Midbrain (tissue), 1 donor: ENCODE measurements at regions not wholly inside any gene's neighbourhood (a gene's known extent, or its start where the extent isn't known, plus 50 kb on each side); places are given as distances from the start of the nearest gene placed in this dataset.
"Not testable (repeated sequence)": the region's sequence is repeated elsewhere in the genome, so short reads cannot be mapped to it uniquely, and the experiment has no call there.

ENCODE experiments used
- DNase-seq: peaks from one replicate; lab custom pipeline; 2025; lab: John Stamatoyannopoulos, UW

DNA sequence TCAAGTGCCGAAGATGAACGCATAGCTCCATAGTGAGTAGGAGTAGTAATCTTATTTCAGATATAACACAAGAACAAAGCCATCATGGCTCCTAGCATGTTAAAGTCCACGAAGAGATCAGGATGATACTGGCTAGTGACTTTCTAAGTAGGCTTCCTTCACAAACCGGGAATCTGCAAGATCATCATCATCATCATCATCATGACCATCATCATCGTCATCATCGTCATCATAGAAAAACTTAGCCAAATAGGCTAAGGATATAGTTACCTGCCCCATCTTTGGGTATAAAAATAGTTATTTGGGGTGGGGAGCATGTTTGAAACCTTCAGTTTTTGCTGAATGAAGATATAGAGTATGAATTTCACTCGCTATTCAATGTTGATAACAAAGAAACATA is 57.9 kb downstream of the PYDC2 start:
- no peak for DNase-seq

DNA sequence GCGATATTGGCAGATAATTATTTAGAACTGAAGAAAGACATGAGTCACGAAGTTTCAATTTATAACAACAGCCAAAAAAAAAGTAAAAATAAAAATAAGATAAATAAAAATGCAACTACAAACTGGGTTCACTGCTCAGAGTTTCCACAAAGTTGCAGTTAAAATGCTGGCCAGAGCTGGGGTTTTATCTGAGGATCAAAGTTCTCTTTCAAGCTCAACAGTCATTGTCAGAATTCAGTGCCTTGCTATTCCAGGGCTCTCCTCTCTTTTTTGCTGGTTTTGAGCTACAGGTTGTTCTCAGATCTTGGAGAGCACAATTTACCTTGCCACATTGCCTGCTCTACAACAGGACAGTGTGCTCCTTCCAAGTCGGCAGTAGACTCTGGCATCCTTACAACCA is 60.1 kb downstream of the PYDC2 start:
- no peak for DNase-seq

DNA sequence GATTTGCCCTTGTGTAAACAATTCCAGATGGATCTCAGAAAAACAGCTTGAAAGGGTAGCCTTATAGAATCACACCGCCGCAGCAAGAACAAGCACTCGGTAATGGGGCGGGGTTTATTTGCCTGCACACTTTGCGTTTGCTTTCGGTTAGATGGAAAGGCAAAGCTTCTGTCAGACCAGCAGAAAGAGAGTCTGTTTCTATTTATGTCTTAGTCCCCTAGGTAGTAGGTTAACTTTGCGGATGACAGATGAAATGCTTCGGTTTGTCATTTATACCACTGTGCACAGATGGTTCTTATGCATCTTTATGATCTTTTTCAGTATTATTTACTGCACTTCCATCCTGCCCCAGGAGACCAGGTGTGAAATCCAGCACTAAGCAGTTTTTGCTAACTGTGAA is 62.2 kb downstream of the PYDC2 start:
- no peak for DNase-seq

DNA sequence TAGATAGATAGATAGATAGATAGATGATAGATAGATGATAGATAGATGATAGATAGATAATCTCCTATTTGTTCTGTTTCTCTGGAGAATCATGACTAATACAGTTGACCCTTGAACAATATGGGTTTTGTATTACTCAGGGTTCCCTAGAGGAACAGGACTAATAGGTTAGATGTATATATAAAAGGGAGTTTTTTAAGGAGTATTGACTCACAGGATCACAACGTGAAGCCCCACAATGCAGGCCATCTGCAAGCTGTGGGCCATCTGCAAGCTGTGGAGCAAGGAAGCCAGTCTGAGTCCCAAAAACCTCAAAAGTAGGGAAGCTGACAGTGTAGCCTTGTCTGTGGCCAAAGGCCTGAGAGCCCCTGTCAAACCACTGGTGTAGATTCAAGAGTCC is 67.6 kb downstream of the PYDC2 start:
- no peak for DNase-seq

DNA sequence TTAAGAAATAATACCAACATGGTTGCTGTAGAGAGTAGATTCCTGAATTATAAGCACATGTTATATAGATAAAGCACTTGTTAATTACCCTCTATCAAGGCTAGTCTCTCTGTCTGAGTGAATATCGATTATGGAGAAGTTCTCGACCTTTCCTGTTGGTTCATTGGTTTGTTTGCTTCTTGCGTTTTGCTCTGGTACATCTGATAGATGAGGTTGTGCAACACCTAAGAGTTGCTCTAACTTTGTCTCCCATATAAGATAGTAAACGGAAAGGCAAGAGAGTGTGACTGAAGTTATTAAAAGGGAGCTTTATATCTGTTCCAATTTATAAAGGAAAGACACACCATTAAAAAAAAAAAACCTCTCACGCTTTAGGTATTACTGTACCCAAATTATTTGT is 69.0 kb downstream of the PYDC2 start:
- DNase-seq, result no peak

DNA sequence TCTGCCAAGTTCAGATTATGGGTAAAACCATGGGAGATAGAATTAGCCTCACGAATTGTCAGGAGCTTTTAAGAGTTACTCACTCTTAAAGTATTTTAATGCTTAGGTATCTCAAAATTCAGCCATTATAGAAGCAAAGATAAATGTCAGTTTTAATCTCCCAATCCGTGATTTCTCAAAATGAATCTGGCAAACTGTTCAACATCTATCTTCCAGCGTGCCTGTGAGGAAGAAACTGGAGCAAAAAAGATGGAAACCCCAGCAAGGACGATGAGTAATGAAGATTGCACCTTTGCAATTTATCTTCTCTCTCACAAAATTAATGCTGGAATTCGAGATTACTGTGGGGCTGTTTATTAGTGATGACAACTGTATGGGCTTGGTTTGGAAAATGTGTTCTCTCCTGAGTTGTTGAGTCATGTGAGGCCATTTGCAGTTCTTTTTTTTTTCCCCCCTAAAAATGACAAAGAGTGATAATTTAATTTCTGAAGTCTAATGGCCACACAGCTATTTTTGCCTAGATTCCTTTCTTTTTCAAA is 70.5 kb downstream of the PYDC2 start:
- no peak for DNase-seq

DNA sequence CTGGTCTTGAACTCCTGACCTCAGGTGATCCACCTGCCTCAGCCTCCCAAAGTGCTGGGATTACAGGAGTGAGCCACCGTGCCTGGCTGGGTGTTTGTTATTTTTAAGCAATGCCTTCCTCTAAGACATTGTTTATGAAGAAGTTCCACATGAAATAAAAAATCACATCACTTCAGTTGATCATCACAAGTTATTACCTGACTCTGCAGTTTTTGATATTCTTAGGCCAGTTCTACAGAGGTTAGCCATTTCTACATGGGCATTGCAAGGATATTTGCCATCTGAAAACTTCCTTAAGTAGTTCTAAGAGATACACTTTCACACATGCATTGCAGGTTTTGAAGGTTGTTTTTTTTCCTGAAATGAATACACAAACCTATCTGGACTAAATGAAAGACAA is 82.1 kb downstream of the PYDC2 start:
- DNase-seq, result no peak

DNA sequence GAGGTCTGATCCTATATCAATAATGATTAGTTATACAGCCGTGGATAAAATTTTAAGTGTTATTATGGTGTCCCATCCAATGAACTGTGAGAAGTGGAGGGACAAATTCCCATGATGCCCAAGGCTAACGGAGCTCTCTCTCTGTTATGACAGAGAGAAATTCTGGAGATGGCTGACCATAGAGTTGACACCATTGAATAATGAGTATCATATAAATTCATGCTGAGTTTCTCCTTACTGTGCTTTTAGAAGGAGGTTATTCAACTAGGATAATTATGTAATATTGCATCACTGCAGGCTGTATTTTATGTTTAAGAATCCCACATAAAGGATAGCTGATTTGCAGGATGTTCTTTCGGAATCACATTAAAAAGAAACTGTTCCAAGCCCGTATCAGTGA is 82.9 kb downstream of the PYDC2 start:
- no peak for DNase-seq

DNA sequence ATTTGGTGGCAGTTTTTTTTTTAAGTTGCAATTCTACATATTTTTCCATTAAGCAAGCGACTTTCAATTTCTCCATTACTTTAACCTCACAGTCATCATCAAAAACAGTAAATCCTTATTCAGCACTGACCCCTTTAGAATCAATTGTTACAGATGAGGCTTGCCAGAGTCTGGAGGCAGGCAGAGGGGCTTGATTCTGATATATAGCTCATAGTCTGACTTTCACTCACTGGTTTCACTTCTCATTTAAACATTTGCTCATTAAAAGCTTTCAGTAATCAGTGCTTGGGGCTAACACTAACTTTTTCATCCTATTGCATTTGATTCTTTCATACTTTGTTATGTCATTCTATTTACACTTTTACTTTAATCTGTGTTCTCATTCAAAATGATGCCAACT is 88.4 kb downstream of the PYDC2 start:
- DNase-seq, result no peak

DNA sequence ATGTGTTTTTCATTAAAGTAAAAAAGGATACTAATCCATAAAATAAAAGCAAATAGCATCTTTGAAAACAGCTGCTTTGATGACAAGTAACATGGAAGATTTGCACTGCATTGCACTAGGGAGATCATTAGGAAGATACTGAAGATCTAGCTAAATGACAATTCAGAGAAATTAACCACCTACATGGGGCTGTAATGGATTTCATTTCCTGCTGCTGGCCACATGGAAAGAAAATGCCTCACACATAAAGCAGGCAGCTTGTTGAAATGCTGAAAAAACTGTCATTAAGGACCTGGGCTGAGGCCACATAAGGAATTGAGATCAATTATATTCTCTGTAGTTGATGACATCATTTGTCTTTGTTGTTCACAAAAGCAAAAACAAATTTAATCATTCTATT is 94.1 kb downstream of the PYDC2 start:
- no peak for DNase-seq

DNA sequence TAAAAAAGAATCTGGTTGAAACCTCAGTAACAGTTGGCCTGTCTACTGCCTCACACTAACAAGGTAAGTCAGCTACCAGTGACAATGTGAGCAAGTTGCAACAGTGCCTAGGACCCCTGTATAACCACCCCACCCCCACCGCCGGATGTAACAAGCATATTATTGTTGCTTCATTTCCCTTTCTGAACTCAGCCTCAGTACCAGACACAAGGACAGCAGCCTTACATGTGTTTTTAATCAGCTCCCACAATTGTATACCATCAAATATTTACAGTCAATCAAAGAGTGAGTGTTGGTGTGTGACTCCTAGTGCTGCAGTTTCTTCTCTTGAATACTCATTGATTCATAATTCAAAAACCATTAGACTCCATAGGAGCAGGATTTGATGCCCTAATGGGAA is 96.4 kb downstream of the PYDC2 start:
- no peak for DNase-seq

DNA sequence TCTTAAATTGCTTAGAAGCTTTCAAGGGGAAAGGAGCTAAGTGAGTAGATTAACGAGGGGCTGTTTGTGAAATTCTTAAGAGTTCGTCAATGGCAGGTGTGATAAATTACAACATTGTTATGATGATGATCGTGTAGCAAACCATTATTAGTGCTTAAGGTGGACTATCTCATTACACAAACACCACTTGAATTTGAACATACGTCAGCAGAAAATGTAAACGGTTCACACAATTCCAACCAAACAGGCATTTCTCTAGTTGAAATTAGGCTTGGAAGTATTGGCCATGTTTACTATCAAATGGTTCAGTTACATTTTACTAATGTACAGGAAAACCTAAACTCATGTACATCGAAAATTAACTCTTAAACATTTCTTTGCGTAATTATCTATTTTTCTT is 102.8 kb downstream of the PYDC2 start:
- DNase-seq, result no peak

DNA sequence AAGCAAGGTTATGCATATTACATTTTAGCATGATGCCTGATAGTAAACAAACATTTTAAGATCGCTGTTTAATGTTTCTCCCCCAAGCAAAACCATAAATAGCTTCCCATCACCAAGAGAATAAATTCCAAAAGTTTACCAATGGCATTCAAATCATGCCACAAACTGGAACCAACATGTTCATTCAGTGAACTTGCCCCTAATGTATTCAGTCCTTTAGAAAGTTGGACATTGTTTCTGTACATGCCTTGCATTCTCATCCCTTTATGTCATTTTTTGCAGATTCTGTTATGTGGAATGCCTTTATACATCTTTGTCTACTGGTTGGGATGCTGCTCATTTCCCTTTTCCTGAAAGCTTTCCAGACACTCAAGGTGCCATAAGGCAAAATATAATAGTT is 105.5 kb downstream of the PYDC2 start:
- no peak for DNase-seq

DNA sequence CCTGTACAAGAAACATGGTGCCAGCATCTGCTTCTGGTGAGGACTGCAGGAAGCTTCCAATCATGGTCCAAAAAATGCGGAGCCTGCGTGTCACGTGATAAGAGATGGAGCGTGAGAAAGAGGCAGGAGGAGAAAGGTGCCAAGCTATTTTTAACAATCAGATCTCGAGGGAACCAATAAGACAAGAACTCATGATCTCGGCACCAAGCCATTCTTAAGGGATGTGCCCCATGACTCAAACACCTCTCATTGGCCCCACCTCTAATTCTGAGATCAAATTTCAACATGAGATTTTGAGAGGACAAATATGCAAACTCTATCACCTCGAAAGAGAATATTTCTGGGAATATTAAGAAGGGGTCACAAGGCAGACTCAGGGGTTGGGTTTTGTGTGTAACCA is 107.2 kb downstream of the PYDC2 start:
- no peak for DNase-seq

DNA sequence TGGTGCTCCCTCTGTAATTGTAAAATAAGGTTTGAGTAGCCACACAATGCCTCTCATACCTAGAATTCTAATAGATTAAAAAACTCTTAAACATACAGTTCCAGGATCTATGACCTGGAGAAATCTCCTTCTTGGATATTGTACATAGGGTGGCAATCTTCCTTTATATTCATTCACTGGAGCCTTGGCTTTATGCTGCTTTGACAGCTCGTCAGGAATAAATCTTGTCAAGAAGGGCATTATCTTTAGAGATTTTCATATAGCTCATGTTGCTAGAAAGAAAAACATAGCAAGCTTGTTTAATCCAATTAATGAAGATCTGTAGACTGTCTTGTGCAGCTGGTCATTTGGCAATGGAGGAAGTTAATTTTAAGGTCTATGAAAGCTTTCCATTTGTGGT is 131.1 kb downstream of the PYDC2 start:
- no peak for DNase-seq

DNA sequence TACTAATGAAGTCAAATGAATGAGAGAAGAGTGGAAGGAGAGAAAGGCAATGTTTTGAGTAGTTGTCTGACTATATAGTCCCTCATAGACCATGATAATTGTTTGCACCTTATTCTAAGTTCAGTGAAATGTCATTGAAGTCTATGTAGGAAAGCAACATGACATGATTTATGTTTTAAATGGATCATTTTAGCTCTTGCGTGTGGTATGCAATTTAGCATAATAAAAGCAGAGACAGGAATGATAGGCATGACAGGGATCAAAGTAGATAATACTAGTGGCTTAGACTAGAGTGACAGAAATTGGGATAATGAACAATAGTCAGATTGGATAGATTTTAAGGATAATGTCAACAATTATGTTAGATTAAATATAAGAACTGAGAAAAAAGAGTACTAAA is 132.5 kb downstream of the PYDC2 start:
- DNase-seq, result no peak

DNA sequence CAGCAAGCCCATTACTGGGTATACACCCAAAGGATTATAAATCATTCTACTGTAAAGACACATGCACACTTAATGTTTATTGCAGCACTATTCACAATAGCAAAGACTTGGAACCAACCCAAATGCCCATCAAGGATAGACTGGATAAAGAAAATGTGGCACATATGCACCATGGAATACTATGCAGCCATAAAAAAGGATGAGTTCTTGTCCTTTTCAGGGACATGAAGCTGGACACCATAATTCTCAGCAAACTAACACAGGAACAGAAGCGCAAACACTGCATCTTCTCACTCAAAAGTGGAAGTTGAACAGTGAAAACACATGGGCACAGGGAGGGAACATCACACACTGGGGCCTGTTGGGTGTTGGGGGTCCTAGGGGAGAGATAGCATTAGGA is 154.5 kb downstream of the PYDC2 start:
- not testable (repeated sequence) for DNase-seq

DNA sequence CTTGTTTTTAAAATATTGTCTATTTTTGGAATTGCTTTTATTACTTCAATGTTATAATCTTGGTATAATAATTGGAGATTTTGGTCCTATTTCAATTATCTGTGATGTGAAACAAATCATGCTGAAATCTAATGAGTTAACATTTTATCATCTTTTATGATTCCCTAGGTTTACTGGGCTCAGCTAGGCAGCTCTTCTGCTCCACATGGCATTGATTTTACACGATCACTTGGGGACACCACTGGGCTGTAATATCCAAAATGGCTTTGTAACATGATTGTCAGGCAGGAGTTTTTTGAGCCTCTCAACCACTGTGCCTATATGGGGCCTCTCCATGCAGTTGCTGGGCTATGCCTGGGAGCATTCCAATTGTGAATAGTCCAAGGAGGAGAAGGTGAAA is 163.3 kb downstream of the PYDC2 start:
- DNase-seq, result no peak

DNA sequence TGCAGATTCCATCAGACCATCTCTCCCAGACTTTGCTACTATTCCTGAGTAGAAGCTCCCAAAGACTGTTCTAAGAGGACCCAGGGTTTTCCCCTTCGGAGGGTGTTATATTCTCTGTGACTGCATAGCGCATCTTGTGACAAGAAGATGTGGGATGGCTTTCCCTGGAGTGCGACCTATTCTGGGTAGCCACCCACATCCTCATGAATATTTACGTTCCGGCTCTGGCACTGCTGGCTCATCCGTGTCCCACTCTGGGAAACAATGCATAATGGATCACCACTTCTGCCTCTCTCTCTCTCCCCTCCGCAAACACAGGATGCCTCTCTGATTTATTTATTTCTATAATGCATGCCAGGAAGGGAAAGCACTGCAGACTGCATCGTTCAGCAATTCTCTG is 166.1 kb downstream of the PYDC2 start:
- DNase-seq, result peak; percentile 15

DNA sequence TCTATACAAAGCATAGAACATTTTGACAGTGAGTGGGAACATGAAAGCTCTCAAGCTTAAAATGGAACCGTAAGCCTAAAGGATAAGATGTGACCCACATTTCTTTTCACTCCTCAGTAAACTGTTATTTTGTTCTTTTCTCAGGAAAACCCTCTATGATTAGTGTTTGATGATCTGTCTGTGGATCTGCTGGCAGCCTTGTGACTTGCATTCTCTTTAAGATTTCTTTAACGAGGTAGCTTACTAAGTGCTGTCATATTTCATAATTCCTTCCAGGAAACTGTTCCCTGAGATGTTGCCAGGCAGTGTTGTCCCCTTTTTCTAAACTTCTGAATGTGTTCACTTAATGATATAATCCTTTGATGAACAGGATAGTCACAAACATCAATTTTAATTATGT is 167.6 kb downstream of the PYDC2 start:
- no peak for DNase-seq

DNA sequence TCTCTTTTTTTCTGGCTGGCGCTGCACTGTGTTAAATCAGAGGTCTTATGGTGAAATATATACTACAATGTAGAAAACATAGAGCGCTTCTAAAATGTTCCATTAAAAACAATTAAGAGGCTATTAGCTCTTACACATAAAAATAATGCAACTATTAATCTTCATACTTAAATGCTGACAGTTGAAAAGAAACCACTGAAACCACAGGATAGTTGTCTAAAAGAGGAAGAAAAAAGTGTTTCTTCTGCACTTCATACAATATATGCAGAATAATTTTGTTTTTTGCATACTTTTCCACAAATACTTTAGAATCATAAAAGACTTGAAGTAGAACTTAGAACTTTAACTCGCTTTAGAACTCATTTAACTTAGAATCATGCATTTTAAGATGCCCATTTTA is 170.5 kb downstream of the PYDC2 start:
- DNase-seq, result no peak

DNA sequence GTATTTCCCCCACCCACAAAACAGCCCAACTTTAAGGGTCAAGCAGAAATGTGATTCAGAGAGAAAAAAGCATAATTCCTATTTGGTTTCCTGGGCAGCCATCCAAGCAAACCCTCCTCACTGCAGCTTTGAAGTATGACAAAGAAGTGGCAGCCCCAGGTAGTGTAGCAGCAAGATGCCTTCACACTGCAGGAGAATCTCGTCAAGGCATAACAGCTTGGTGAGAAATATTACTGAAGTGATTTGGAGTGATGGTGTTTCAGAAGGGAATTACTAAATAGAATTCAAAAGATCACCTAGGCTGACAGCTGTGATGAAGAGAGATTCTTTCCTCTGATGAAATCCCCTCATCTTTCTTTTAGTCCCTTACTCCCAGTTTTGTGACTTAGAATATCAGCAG is 173.9 kb downstream of the PYDC2 start:
- DNase-seq, result no peak

DNA sequence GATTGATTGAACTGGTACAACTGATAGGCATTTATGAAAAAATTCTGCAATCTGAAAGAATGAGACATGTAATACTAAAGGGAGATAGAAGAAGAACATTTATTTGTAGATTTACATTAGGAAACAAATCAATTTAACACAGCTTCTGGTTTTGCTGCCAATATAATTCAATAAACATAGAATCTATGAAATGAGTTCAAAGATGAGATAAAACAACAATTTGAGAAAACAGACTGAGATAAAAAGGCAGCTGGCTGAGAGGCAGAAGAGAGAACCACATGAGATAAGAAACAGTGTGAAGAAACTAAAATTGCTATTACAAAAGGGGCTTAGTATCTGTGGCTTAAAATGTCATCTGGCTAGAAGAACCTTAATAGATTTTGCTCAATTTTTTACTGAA is 176.6 kb downstream of the PYDC2 start:
- DNase-seq, result no peak

DNA sequence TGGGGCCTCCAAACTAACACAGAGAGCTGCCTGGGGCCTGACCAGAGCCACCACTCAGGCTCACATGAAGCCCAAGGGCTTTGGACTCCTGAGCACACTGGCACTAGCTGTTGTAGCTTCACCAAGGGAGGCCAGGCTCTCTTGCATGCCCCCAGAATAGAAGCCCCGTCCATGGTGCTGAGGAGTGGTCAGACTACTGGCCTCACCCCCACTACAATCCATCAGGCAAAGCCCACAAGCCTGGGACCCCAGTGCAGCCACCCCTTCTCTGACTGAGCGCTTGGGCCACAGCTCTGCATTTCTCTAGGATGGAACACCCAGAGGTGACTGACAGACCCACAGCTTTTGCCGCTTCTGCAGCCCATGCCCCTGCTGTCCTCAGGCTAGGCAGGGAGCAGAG is 180.8 kb downstream of the PYDC2 start:
- DNase-seq, result no peak

DNA sequence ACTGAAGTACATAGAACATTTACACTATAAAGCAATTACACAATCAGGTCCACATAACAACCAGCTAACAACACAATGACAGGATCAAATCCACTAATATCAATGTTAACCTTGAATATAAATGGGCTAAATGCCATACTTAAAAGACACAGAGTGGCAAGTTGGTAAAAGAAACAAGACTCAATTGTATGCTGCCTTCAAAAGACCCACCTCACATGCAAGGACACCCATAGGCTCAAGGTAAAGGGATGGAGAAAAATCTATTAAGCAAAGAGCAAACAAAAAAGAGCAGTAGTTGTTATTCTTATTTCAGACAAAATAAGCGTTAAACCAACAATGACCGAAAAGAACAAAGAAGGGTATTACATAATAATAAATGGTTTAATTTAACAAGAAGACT is 183.3 kb downstream of the PYDC2 start:
- DNase-seq, result no peak
